GM23338 (cell line): ENCODE measurements at regions not wholly inside any gene's neighbourhood (a gene's known extent, or its start where the extent isn't known, plus 50 kb on each side); places are given as distances from the start of the nearest gene placed in this dataset.

Experiments
- ATAC-seq: fragments of 200-7000 bp; cut with Tn5 transposase; 3 replicates; pipeline ENCODE4 v1.9.1; 2020
- DNase-seq: peaks from one replicate; pipeline ENCODE4 v3.0.0-alpha.2; 2015; ENCODE audit warnings: low spot score
- H2AFZ ChIP-seq: fragments of 200-600 bp; sonication (generic); 2 replicates; pipeline ENCODE4 v1.8.0; 2016; ENCODE audit warnings: antibody characterized with exemption, mild to moderate bottlenecking, moderate library complexity
- H3F3A ChIP-seq: fragments of 200-600 bp; sonication (generic); replicated peaks from 2 replicates; pipeline ENCODE4 v1.8.0; 2017; ENCODE audit warnings: antibody characterized with exemption, mixed run types, low read depth
- H3K27ac ChIP-seq: fragments of 200-600 bp; sonication (generic); 2 replicates; pipeline ENCODE4 v1.6.1; 2016; ENCODE audit warnings: low read depth
- H3K27me3 ChIP-seq: fragments of 200-600 bp; sonication (generic); 2 replicates; pipeline ENCODE4 v1.8.0; 2016; ENCODE audit warnings: mild to moderate bottlenecking, mixed run types, moderate library complexity; ENCODE audit not compliant: insufficient read depth
- H3K36me3 ChIP-seq: fragments of 200-600 bp; sonication (generic); 2 replicates; pipeline ENCODE4 v1.8.0; 2016; ENCODE audit warnings: mild to moderate bottlenecking; ENCODE audit not compliant: insufficient read depth
- H3K4me1 ChIP-seq: fragments of 200-600 bp; sonication (generic); 2 replicates; pipeline ENCODE4 v1.8.0; 2016; ENCODE audit warnings: mild to moderate bottlenecking, moderate library complexity; ENCODE audit not compliant: insufficient read depth
- H3K4me2 ChIP-seq: fragments of 200-600 bp; sonication (generic); 2 replicates; pipeline ENCODE4 v1.7.1; 2017; ENCODE audit warnings: mixed run types
- H3K4me3 ChIP-seq: fragments of 200-600 bp; sonication (generic); 2 replicates; pipeline ENCODE4 v1.6.1; 2016; ENCODE audit warnings: mixed run types
- H3K79me2 ChIP-seq: fragments of 200-600 bp; sonication (generic); replicated peaks from 2 replicates; pipeline ENCODE4 v1.8.0; 2017; ENCODE audit warnings: mild to moderate bottlenecking; ENCODE audit not compliant: insufficient read depth
- H3K9me2 ChIP-seq: fragments of 200-600 bp; sonication (generic); 2 replicates; pipeline ENCODE4 v1.8.0; 2017; ENCODE audit not compliant: insufficient read depth
- H4K20me1 ChIP-seq: fragments of 200-600 bp; sonication (generic); replicated peaks from 2 replicates; pipeline ENCODE4 v1.8.0; 2017; ENCODE audit warnings: mild to moderate bottlenecking; ENCODE audit not compliant: insufficient read depth
- H3K27ac Mint-ChIP-seq: 2 replicates; pipeline ENCODE4 v1.8.0; 2020; ENCODE audit warnings: inconsistent platforms, mild to moderate bottlenecking, moderate library complexity, mixed read lengths
- H3K27me3 Mint-ChIP-seq: 3 replicates; pipeline ENCODE4 v1.8.0; 2022; ENCODE audit warnings: low read depth, mild to moderate bottlenecking, moderate library complexity, mixed read lengths, inconsistent platforms; ENCODE audit not compliant: insufficient read depth, poor library complexity
- H3K36me3 Mint-ChIP-seq: 3 replicates; pipeline ENCODE4 v1.8.0; 2021; ENCODE audit warnings: low read depth, mild to moderate bottlenecking, inconsistent platforms, moderate library complexity, mixed read lengths
- H3K4me1 Mint-ChIP-seq: 3 replicates; pipeline ENCODE4 v1.8.0; 2020; ENCODE audit warnings: mild to moderate bottlenecking, inconsistent platforms, mixed read lengths
- H3K4me3 Mint-ChIP-seq: 3 replicates; pipeline ENCODE4 v1.8.0; 2021; ENCODE audit warnings: moderate library complexity, mild to moderate bottlenecking, inconsistent platforms, mixed read lengths
- H3K9me3 Mint-ChIP-seq: 3 replicates; pipeline ENCODE4 v1.8.0; 2020; ENCODE audit warnings: moderate library complexity, mild to moderate bottlenecking, inconsistent platforms, mixed read lengths
- CREB1 ChIP-seq: fragments of 250-450 bp; sonication (Bioruptor Pico); IDR thresholded peaks from 2 replicates; pipeline ENCODE4 v1.5.0; 2020; ENCODE audit warnings: low read depth, mild to moderate bottlenecking, moderate library complexity
- CTCF ChIP-seq, 2 experiments: fragments of 200-600 bp in 1 of 2; sonication (generic) in 1 of 2; conservative IDR thresholded peaks; 2 replicates each; pipeline versions ENCODE4 v1.5.1 to v1.6.1; 2016 to 2017; ENCODE audit warnings: antibody characterized with exemption in 2 of 2, low read depth in 2 of 2, mild to moderate bottlenecking in 2 of 2, moderate library complexity in 1 of 2
- EZH2 ChIP-seq: fragments of 200-600 bp; sonication (generic); IDR thresholded peaks from one replicate; pipeline ENCODE4 v1.8.0; 2017; ENCODE audit warnings: antibody characterized with exemption, mild to moderate bottlenecking, low read depth; ENCODE audit not compliant: unreplicated experiment
- EZH2phosphoT487 ChIP-seq: fragments of 200-600 bp; sonication (generic); IDR thresholded peaks from one replicate; pipeline ENCODE4 v1.8.1; 2018; ENCODE audit warnings: antibody characterized with exemption; ENCODE audit not compliant: unreplicated experiment
- JUNB ChIP-seq: IDR thresholded peaks from one replicate; pipeline ENCODE4 v1.6.1; 2016; ENCODE audit warnings: antibody characterized with exemption; ENCODE audit not compliant: unreplicated experiment
- NANOG ChIP-seq: IDR thresholded peaks from 2 replicates; pipeline ENCODE4 v1.6.1; 2016; ENCODE audit warnings: antibody characterized with exemption, borderline replicate concordance
- STAT1 ChIP-seq: IDR thresholded peaks from one replicate; pipeline ENCODE4 v1.6.1; 2016; ENCODE audit warnings: antibody characterized with exemption; ENCODE audit not compliant: unreplicated experiment
- ZNF114 ChIP-seq: fragments of 250-450 bp; sonication (Bioruptor Pico); IDR thresholded peaks from 2 replicates; pipeline ENCODE4 v1.5.0; 2020; ENCODE audit warnings: mild to moderate bottlenecking, moderate library complexity
- ZNF331 ChIP-seq: fragments of 250-450 bp; sonication (Bioruptor Pico); IDR thresholded peaks from 2 replicates; pipeline ENCODE4 v1.5.0; 2020; ENCODE audit warnings: low read depth, mild to moderate bottlenecking, moderate library complexity
- TF ChIP-seq, protein P1 (sequence below): IDR thresholded peaks from one replicate; pipeline ENCODE4 v1.6.1; 2018; ENCODE audit warnings: antibody characterized with exemption; ENCODE audit not compliant: unreplicated experiment
- TF ChIP-seq, protein P2 (sequence below): IDR thresholded peaks from 2 replicates; pipeline ENCODE4 v1.6.1; 2016; ENCODE audit warnings: antibody characterized with exemption

DNA sequence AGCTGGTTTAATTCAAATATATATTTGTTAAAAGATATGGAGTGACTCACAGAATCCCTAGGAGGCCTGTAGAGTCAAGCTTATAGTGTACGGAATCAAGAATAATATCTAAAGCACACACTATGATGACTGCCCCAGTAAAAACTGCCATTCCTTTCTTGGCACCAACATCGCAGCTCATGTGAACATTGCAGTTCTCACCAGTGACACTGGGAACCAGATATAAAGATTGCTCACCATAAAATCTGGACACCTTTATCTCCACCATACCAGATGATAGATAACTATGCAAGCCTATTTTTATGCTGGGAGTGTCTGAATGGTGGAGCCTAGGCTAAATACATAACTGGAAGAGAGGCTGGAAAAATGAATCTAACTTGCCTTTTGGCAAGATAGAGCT is 463.9 kb upstream of the TBX3 start (continued):
- TF ChIP-seq, protein P1, sequence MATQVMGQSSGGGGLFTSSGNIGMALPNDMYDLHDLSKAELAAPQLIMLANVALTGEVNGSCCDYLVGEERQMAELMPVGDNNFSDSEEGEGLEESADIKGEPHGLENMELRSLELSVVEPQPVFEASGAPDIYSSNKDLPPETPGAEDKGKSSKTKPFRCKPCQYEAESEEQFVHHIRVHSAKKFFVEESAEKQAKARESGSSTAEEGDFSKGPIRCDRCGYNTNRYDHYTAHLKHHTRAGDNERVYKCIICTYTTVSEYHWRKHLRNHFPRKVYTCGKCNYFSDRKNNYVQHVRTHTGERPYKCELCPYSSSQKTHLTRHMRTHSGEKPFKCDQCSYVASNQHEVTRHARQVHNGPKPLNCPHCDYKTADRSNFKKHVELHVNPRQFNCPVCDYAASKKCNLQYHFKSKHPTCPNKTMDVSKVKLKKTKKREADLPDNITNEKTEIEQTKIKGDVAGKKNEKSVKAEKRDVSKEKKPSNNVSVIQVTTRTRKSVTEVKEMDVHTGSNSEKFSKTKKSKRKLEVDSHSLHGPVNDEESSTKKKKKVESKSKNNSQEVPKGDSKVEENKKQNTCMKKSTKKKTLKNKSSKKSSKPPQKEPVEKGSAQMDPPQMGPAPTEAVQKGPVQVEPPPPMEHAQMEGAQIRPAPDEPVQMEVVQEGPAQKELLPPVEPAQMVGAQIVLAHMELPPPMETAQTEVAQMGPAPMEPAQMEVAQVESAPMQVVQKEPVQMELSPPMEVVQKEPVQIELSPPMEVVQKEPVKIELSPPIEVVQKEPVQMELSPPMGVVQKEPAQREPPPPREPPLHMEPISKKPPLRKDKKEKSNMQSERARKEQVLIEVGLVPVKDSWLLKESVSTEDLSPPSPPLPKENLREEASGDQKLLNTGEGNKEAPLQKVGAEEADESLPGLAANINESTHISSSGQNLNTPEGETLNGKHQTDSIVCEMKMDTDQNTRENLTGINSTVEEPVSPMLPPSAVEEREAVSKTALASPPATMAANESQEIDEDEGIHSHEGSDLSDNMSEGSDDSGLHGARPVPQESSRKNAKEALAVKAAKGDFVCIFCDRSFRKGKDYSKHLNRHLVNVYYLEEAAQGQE, result no peak

DNA sequence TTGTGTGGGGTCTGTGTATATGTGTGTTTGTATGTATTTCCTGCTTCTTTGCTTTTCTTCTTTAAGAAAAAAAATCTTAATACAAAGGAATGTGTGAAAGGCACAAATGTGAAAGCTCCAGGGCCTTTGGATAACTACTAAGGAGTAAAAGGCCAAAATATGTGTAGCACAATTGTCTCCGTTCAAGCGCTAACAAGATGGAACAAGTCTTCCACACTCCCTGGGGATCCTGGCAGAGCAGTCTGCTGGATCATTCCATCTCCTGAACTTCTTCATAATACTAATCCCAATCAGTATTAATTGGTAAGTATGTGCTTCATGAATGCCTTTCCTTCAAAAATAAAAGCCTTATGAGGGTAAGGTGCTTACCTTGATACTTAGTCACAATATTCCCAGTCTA is 462.5 kb upstream of the TBX3 start:
- Mint-ChIP-seq H3K4me1 (peaks cover 12% of the 10 kb centered on the region), H3K27me3 (no peaks in the 10 kb centered on the region), H3K36me3 (no peaks in the 10 kb centered on the region), H3K4me3 (no peak overlapping the region), H3K9me3 (no peaks in the 10 kb centered on the region), H3K27ac (no peak overlapping the region)
- Histone ChIP-seq H3K4me2 (no peak overlapping the region), H3K79me2 (no peaks in the 10 kb centered on the region), H3K4me1 (0 out of 2 replicates have a peak, but pooled peaks cover 9% of the 10 kb centered on the region), H3K27ac (no peak overlapping the region), H3F3A (no peaks in the 10 kb centered on the region), H3K9me2 (no peaks in the 10 kb centered on the region), H3K27me3 (no peaks in the 10 kb centered on the region), H3K36me3 (no peaks in the 10 kb centered on the region), H4K20me1 (no peaks in the 10 kb centered on the region), H3K4me3 (no peak overlapping the region), H2AFZ (no peak overlapping the region)
- DNase-seq (no peak), ATAC-seq (no peak)
- TF ChIP-seq ZNF114 (CRISPR knock-in tag) (no peak), ZNF331 (CRISPR knock-in tag) (no peak), EZH2phosphoT487 (no peak), STAT1 (no peak), CTCF (conservative IDR thresholded peaks at IDR 0.05; ENCODE audit: low read depth in 2 of 2) (no peak), NANOG (no peak), JUNB (no peak), EZH2 (no peak), CREB1 (CRISPR knock-in tag) (no peak)
- TF ChIP-seq, protein P2, sequence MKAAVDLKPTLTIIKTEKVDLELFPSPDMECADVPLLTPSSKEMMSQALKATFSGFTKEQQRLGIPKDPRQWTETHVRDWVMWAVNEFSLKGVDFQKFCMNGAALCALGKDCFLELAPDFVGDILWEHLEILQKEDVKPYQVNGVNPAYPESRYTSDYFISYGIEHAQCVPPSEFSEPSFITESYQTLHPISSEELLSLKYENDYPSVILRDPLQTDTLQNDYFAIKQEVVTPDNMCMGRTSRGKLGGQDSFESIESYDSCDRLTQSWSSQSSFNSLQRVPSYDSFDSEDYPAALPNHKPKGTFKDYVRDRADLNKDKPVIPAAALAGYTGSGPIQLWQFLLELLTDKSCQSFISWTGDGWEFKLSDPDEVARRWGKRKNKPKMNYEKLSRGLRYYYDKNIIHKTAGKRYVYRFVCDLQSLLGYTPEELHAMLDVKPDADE, result no peak
- TF ChIP-seq, protein P1, result no peak
